Trophoblast cell (in vitro differentiated cells and primary cell): ENCODE measurements at regions not wholly inside any gene's neighbourhood (a gene's known extent, or its start where the extent isn't known, plus 50 kb on each side); places are given as distances from the start of the nearest gene placed in this dataset.

ENCODE experiments used
- DNase-seq, 2 donors: peaks; one replicate each; pipeline ENCODE4 v3.0.0-alpha.2; 2016
- H2AFZ ChIP-seq: 2 replicates; pipeline ENCODE4 v1.6.1; 2013; ENCODE audit warnings: low read length, moderate library complexity, mild to moderate bottlenecking; ENCODE audit not compliant: insufficient read depth, poor library complexity
- H2AK5ac ChIP-seq: 2 replicates; pipeline ENCODE4 v1.6.1; 2013; ENCODE audit warnings: mild to moderate bottlenecking, low read length
- H2BK120ac ChIP-seq: 2 replicates; pipeline ENCODE4 v1.6.1; 2013; ENCODE audit warnings: low read length, mild to moderate bottlenecking, moderate library complexity; ENCODE audit not compliant: insufficient read depth, poor library complexity
- H2BK12ac ChIP-seq: 2 replicates; pipeline ENCODE4 v1.6.1; 2013; ENCODE audit warnings: mild to moderate bottlenecking, low read length, moderate library complexity
- H2BK5ac ChIP-seq: 2 replicates; pipeline ENCODE4 v1.6.1; 2013; ENCODE audit warnings: low read length, low read depth, moderate library complexity, mild to moderate bottlenecking; ENCODE audit not compliant: poor library complexity
- H3K14ac ChIP-seq: 2 replicates; pipeline ENCODE4 v1.6.1; 2013; ENCODE audit warnings: mild to moderate bottlenecking, low read length
- H3K18ac ChIP-seq: 2 replicates; pipeline ENCODE4 v1.6.1; 2013; ENCODE audit warnings: mild to moderate bottlenecking, low read length
- H3K23ac ChIP-seq: 2 replicates; pipeline ENCODE4 v1.6.1; 2013; ENCODE audit warnings: low read length
- H3K27ac ChIP-seq: 2 replicates; pipeline ENCODE4 v1.5.1; 2013; ENCODE audit warnings: low read depth, mild to moderate bottlenecking, inconsistent platforms, low read length, moderate library complexity
- H3K27me3 ChIP-seq: 2 replicates; pipeline ENCODE4 v1.6.1; 2013; ENCODE audit warnings: inconsistent platforms, mild to moderate bottlenecking, low read length, moderate library complexity; ENCODE audit not compliant: insufficient read depth
- H3K36me3 ChIP-seq, 2 experiments: 1 replicate in 1 of 2; 2 replicates in 1 of 2; pipeline ENCODE4 v1.6.1; 2013; ENCODE audit warnings: low read length in 2 of 2, mild to moderate bottlenecking in 2 of 2, moderate library complexity in 1 of 2; ENCODE audit not compliant: insufficient read depth in 2 of 2, control insufficient read depth in 1 of 2
- H3K4ac ChIP-seq: 2 replicates; pipeline ENCODE4 v1.6.1; 2013; ENCODE audit warnings: low read depth, mild to moderate bottlenecking, low read length, moderate library complexity
- H3K4me1 ChIP-seq, 2 experiments: 1 replicate in 1 of 2; 2 replicates in 1 of 2; pipeline ENCODE4 v1.6.1; 2013; ENCODE audit warnings: low read length in 2 of 2, mild to moderate bottlenecking in 2 of 2, moderate library complexity in 1 of 2; ENCODE audit not compliant: insufficient read depth in 2 of 2, control insufficient read depth in 1 of 2
- H3K4me2 ChIP-seq: 2 replicates; pipeline ENCODE4 v1.6.1; 2013; ENCODE audit warnings: inconsistent platforms, mild to moderate bottlenecking, low read length, moderate library complexity
- H3K4me3 ChIP-seq: 2 replicates; pipeline ENCODE4 v1.5.1; 2013; ENCODE audit warnings: mild to moderate bottlenecking, low read depth, low read length, inconsistent platforms
- H3K79me1 ChIP-seq: one replicate; pipeline ENCODE4 v1.6.1; 2013; ENCODE audit warnings: low read length
- H3K79me2 ChIP-seq: 2 replicates; pipeline ENCODE4 v1.6.1; 2013; ENCODE audit warnings: low read length, mild to moderate bottlenecking; ENCODE audit not compliant: control insufficient read depth, insufficient read depth, poor library complexity
- H3K9ac ChIP-seq: 2 replicates; pipeline ENCODE4 v1.6.1; 2013; ENCODE audit warnings: mild to moderate bottlenecking, low read length
- H3K9me3 ChIP-seq: 2 replicates; pipeline ENCODE4 v1.6.1; 2013; ENCODE audit warnings: low read depth, mild to moderate bottlenecking, control low read depth, inconsistent platforms, low read length; ENCODE audit not compliant: insufficient read depth
- H4K12ac ChIP-seq: 2 replicates; pipeline ENCODE4 v1.6.1; 2013; ENCODE audit warnings: low read depth, mild to moderate bottlenecking, low read length, moderate library complexity
- H4K8ac ChIP-seq: 2 replicates; pipeline ENCODE4 v1.6.1; 2013; ENCODE audit warnings: low read depth, mild to moderate bottlenecking, low read length, moderate library complexity
- H4K91ac ChIP-seq: one replicate; pipeline ENCODE4 v1.6.1; 2013; ENCODE audit warnings: low read depth, mild to moderate bottlenecking, low read length, moderate library complexity
- WGBS: extraction: QIAGEN DNeasy Blood & Tissue Kit; methylation state at CpG from one replicate; pipeline ENCODE4 v1.1.7; 2013; ENCODE audit warnings: missing lambda C conversion rate; ENCODE audit not compliant: insufficient read length, insufficient coverage; ENCODE audit errors: extremely low coverage; 5-methylcytosine and 5-hydroxymethylcytosine counted together

DNA sequence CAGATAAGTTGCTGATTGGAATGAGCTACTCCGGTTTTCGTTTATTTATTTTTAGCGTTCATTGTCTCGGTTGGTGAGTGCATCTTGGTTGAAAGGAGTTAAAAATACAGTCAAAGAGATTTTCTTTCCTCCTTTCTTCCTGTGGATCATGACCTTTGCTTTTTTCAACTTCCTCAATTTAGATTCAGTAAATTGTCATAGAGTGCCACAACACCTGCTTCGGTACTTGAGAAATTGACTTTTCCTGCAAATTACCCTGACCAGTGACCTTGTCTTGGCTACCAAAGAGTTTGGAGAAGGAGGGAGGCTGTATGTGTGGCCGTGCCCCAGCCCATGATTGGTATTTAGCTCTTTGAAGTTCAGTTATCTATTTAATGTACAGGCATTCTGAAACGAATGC, 128.7 kb downstream of the FAM204A start:
- H2BK120ac ChIP-seq = no peak overlapping the region
- H3K4me2 ChIP-seq = no peak overlapping the region
- no peak overlapping the region for H4K12ac ChIP-seq
- no peak overlapping the region for H3K14ac ChIP-seq
- DNase-seq = no peak
- H2AFZ ChIP-seq = no peak overlapping the region
- H4K91ac ChIP-seq = no peak overlapping the region
- H3K79me1 ChIP-seq = no peaks in the 10 kb centered on the region
- no peak overlapping the region for H2BK5ac ChIP-seq
- no peak overlapping the region for H3K23ac ChIP-seq
- no peak overlapping the region for H3K4ac ChIP-seq
- H2BK12ac ChIP-seq = no peak overlapping the region
- H3K4me3 ChIP-seq = no peak overlapping the region
- H4K8ac ChIP-seq = no peak overlapping the region
- no peak overlapping the region for H2AK5ac ChIP-seq
- WGBS = no CpG with 5 or more reads among the region's 7 CpGs
- H3K9me3 ChIP-seq = no peaks in the 10 kb centered on the region
- H3K18ac ChIP-seq = no peak overlapping the region
- H3K36me3 ChIP-seq = no peaks in the 10 kb centered on the region
- no peak overlapping the region for H3K9ac ChIP-seq
- H3K27me3 ChIP-seq = no peaks in the 10 kb centered on the region
- no peak overlapping the region for H3K27ac ChIP-seq
- H3K79me2 ChIP-seq = no peaks in the 10 kb centered on the region
- no peaks in the 10 kb centered on the region for H3K4me1 ChIP-seq

GRCh38 chr10:118210276-118210675, 131.8 kb downstream of the FAM204A start:
- Histone ChIP-seq H2BK120ac (no peak overlapping the region), H3K4me1 (no peaks in the 10 kb centered on the region), H3K9me3 (no peaks in the 10 kb centered on the region), H3K23ac (no peak overlapping the region), H2AFZ (no peak overlapping the region), H2BK5ac (no peak overlapping the region), H3K4me2 (no peak overlapping the region), H2AK5ac (no peak overlapping the region), H3K14ac (no peak overlapping the region), H4K12ac (no peak overlapping the region), H4K91ac (no peak overlapping the region), H3K4me3 (no peak overlapping the region), H3K36me3 (no peaks in the 10 kb centered on the region), H2BK12ac (no peak overlapping the region), H3K79me1 (no peaks in the 10 kb centered on the region), H3K27ac (no peak overlapping the region), H3K79me2 (no peaks in the 10 kb centered on the region), H3K4ac (no peak overlapping the region), H3K18ac (no peak overlapping the region), H3K9ac (no peak overlapping the region), H3K27me3 (no peaks in the 10 kb centered on the region), H4K8ac (no peak overlapping the region)
- DNase-seq = no peak
- WGBS = no CpG with 5 or more reads among the region's 2 CpGs

DNA sequence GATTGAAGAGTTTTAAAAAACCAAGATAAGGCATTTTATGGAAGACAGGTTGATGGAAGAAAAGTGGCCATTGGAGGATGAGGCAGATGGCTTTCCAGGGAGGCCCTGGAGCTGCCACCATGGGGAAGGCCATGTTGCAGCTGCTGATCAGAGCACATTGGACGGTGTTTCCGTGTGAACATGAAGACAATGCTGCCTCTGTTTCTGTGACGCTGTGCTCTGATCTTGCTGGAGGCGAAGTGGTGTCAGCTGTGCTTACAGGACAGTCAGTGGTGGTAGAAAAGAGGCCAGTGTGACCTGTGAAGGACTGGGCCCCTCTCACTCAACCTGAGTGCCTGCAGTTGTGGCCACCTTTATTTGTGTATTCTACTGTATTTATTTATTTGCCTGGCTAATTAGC, 132.9 kb downstream of the FAM204A start:
- H4K8ac ChIP-seq = no peak overlapping the region
- H4K12ac ChIP-seq = no peak overlapping the region
- no peak overlapping the region for H3K9ac ChIP-seq
- H3K79me1 ChIP-seq = no peaks in the 10 kb centered on the region
- no peak overlapping the region for H3K27ac ChIP-seq
- no peaks in the 10 kb centered on the region for H3K36me3 ChIP-seq
- DNase-seq = no peak
- H3K4ac ChIP-seq = no peak overlapping the region
- H3K9me3 ChIP-seq = no peaks in the 10 kb centered on the region
- no peak overlapping the region for H3K23ac ChIP-seq
- no peaks in the 10 kb centered on the region for H3K79me2 ChIP-seq
- H3K4me3 ChIP-seq = no peak overlapping the region
- H2BK12ac ChIP-seq = no peak overlapping the region
- H2BK5ac ChIP-seq = no peak overlapping the region
- no peak overlapping the region for H3K4me2 ChIP-seq
- H4K91ac ChIP-seq = no peak overlapping the region
- H3K14ac ChIP-seq = no peak overlapping the region
- H2BK120ac ChIP-seq = no peak overlapping the region
- H2AFZ ChIP-seq = no peak overlapping the region
- no peaks in the 10 kb centered on the region for H3K4me1 ChIP-seq
- H2AK5ac ChIP-seq = no peak overlapping the region
- no peak overlapping the region for H3K18ac ChIP-seq
- WGBS = no CpG with 5 or more reads among the region's 4 CpGs
- H3K27me3 ChIP-seq = no peaks in the 10 kb centered on the region

- Histone ChIP-seq H3K4me1 (no peaks in the 10 kb centered on the region), H2AFZ (no peak overlapping the region), H4K91ac (no peak overlapping the region), H2AK5ac (no peak overlapping the region), H3K36me3 (no peaks in the 10 kb centered on the region), H3K18ac (no peak overlapping the region), H3K79me2 (no peaks in the 10 kb centered on the region), H2BK5ac (no peak overlapping the region), H4K12ac (no peak overlapping the region), H2BK120ac (no peak overlapping the region), H3K14ac (no peak overlapping the region), H4K8ac (no peak overlapping the region), H3K79me1 (no peaks in the 10 kb centered on the region), H3K4me3 (no peak overlapping the region), H3K4ac (no peak overlapping the region), H3K9ac (no peak overlapping the region), H2BK12ac (no peak overlapping the region), H3K27me3 (no peaks in the 10 kb centered on the region), H3K4me2 (no peak overlapping the region), H3K27ac (no peak overlapping the region), H3K9me3 (no peaks in the 10 kb centered on the region), H3K23ac (no peak overlapping the region)
- no peak for DNase-seq
- no CpG with 5 or more reads among the region's 7 CpGs for WGBS
These were observed 134.6 kb downstream of the FAM204A start for GRCh38 chr10:118207470-118208007.
